Pancreas (tissue), 10 donors: ENCODE measurements at regions not wholly inside any gene's neighbourhood (a gene's known extent, or its start where the extent isn't known, plus 50 kb on each side); places are given as distances from the start of the nearest gene placed in this dataset.

Experiments used
- ATAC-seq, 4 donors: fragments of 200-7000 bp; cut with Tn5 transposase; one replicate each; pipeline versions ENCODE4 v1.8.0 to v1.9.1; 2020; ENCODE audit warnings: mild to moderate bottlenecking in 4 of 4, moderate library complexity in 4 of 4
- DNase-seq, 6 donors: peaks; one replicate each; pipeline ENCODE4 v3.0.0-alpha.2; 2020
- FAIRE-seq: peaks from 2 replicates; lab custom pipeline; 2012; peaks lifted over from hg19 to GRCh38; lab: Jason Lieb, UNC
- H3K27ac ChIP-seq, 4 donors: fragments of 200-600 bp; sonication (generic); 1 replicate in 3 of 4; 2 replicates in 1 of 4; pipeline versions ENCODE4 v1.5.0 to v1.8.0; 2020
- H3K27me3 ChIP-seq, 4 donors: fragments of 200-600 bp; one replicate each; pipeline ENCODE4 v1.8.0; 2021
- H3K36me3 ChIP-seq, 3 donors: fragments of 200-600 bp; sonication (generic) in 1 of 3; one replicate each; pipeline versions ENCODE4 v1.5.0 to v1.8.0; 2020 to 2021
- H3K4me1 ChIP-seq, 3 donors: fragments of 200-600 bp; one replicate each; pipeline ENCODE4 v1.8.0; 2021
- H3K4me3 ChIP-seq, 4 donors: fragments of 200-600 bp; sonication (generic) in 2 of 4; one replicate each; pipeline versions ENCODE4 v1.5.0 to v1.8.0; 2020 to 2021
- H3K9me3 ChIP-seq, 4 donors: fragments of 200-600 bp; one replicate each; pipeline ENCODE4 v1.8.0; 2021
- WGBS, 2 donors: extraction: QIAGEN DNeasy Blood & Tissue Kit; methylation state at CpG; one replicate each; pipeline ENCODE4 v1.1.7; 2013; 5-methylcytosine and 5-hydroxymethylcytosine counted together
- intact Hi-C, 3 donors: fragments of 100-400 bp; cut with DNase I; formaldehyde crosslinking; loops; one replicate each; pipeline versions ENCODE4 v1.11.1 to v1.14.2; 2022
- TF ChIP-seq, protein P1 (sequence below), 4 donors: fragments of 200-600 bp; sonication (generic) in 3 of 4; IDR thresholded peaks; one replicate each; pipeline versions ENCODE4 v1.5.0 to v1.8.0; 2021; ENCODE audit warnings: antibody characterized with exemption in 4 of 4
- donor health status: healthy with polysubstance abuse.
- donor health status: DM: no; HTN: no; CAD: no; lungs with moderate emphysema.
- donor health status: DM: no; HTN: no; CAD: no.
- donor health status: control.
- donor health status: control.
- donor health status: Bipolar disorder and iron deficiency.
- donor health status: DM: yes; HTN: yes; CAD: no.
- donor health status: DM: no; HTN: no; CAD: no.
- donor health status: DM: no; HTN: no; CAD: no.
- donor health status: DM: yes; HTN: yes; CAD: no.

DNA sequence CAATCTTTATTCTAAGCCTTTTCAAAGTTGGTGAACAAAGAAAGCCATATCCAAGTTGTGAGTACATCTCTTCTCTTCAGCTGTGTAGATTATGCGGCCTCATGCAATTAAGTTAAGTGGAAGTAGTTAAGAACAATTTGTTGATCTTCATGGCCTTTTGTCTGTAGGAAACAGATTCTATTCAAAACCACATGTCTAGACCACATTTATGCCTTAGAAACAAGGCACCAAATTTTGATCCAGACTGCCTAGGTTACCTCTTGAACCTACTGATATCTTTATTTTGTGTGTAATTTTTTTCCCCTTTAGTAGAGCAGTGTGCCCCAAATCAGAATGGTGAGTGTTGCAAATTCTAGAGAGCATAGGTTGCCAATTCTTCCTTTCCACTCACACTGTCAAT, 101.6 kb upstream of the CERS6 start:
- FAIRE-seq (no peak), DNase-seq (no peak), ATAC-seq (no peak)
- H3K9me3 ChIP-seq = no peaks in the 10 kb centered on the region
- H3K4me1 ChIP-seq = peaks cover 6 to 14% (median 12%) of the 10 kb centered on the region in 3 donors
- H3K27ac ChIP-seq = no peak overlapping the region
- TF ChIP-seq, protein P1, sequence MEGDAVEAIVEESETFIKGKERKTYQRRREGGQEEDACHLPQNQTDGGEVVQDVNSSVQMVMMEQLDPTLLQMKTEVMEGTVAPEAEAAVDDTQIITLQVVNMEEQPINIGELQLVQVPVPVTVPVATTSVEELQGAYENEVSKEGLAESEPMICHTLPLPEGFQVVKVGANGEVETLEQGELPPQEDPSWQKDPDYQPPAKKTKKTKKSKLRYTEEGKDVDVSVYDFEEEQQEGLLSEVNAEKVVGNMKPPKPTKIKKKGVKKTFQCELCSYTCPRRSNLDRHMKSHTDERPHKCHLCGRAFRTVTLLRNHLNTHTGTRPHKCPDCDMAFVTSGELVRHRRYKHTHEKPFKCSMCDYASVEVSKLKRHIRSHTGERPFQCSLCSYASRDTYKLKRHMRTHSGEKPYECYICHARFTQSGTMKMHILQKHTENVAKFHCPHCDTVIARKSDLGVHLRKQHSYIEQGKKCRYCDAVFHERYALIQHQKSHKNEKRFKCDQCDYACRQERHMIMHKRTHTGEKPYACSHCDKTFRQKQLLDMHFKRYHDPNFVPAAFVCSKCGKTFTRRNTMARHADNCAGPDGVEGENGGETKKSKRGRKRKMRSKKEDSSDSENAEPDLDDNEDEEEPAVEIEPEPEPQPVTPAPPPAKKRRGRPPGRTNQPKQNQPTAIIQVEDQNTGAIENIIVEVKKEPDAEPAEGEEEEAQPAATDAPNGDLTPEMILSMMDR (IDR thresholded peaks at IDR 0.05) = no peak
- no peaks in the 10 kb centered on the region for H3K27me3 ChIP-seq
- WGBS, 2 donors = 97% methylated on average over 1 of the region's 1 CpG
- intact Hi-C loops = no loop called here
- no peaks in the 10 kb centered on the region for H3K36me3 ChIP-seq
- H3K4me3 ChIP-seq = no peak overlapping the region

DNA sequence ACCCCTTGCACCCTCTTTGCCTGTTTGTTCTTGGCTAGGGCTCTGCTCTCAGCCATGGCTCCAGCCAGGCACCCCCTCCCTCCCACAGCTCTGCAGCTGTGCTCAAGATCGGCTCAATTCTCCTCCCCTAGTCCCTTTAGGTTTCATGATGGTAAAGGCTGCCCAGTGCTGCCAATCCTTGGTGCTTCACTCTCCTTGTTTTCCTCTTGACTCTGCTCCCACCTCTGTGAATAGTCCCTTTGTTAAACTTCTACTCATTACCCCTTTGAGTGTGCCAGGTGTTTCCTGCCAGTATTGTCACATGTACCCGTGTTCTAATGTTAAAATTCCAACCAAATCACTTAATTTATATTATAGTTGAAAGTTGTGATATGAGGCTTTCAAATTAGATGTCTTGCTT, 101.0 kb upstream of the CERS6 start:
- ATAC-seq = peak; percentile 55 to 90 (median 86)
- Histone ChIP-seq H3K4me1 (peaks cover 0 to 8% (median 6%) of the 10 kb centered on the region in 3 donors), H3K27me3 (no peaks in the 10 kb centered on the region), H3K9me3 (no peaks in the 10 kb centered on the region), H3K27ac (peak overlapping the region in 2 of 4 donors; percentile 48 to 49), H3K4me3 (no peak overlapping the region), H3K36me3 (no peaks in the 10 kb centered on the region)
- intact Hi-C loops = no loop called here
- 33 to 34% methylated on average over 2 of the region's 2 CpGs for WGBS, 2 donors
- peak in 1 of 6 donors; percentile 26 for DNase-seq
- FAIRE-seq = no peak
- TF ChIP-seq, protein P1 (IDR thresholded peaks at IDR 0.05) = no peak

DNA sequence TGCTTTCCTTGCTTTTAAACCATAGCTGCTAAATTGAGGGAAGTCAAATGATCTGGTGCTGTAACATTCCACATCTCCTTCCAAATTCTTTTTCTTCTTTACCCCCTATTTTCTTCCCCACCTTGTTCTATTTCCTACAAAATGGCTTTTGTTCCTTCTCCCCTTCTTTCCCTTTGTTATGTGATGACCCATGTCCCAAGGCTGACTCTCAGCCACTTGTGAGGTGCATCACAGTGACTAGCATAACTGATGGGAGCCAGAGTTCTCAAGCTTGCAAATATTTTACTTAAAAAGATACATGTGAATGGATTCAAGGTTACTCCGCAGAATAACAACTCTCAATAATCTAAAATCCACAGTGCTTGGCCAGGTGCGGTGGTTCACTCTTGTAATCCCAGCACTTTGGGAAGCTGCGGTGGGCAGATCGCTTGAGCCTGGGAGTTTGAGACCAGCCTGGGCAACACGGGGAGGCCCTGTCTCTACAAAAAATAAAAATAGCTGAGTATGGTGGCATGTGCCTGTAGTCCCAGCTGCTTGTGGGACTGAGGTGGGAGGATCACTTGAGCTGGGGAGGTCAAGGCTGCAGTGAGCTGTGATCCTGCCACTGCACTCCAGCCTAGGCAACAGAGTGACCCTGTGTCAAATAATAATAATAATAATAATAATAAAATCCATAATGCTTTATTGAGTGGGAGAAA, 100.1 kb upstream of the CERS6 start:
- peak overlapping the region in 2 of 4 donors; percentile 48 to 49 for H3K27ac ChIP-seq
- DNase-seq (no peak), FAIRE-seq (no peak), ATAC-seq (peak in 1 of 4 donors; percentile 14)
- TF ChIP-seq, protein P1 (IDR thresholded peaks at IDR 0.05) = no peak
- intact Hi-C loops = no loop called here
- peaks cover 0 to under 1% (median under 1%) of the 10 kb centered on the region in 3 donors for H3K4me1 ChIP-seq
- H3K27me3 ChIP-seq = no peaks in the 10 kb centered on the region
- H3K9me3 ChIP-seq = no peaks in the 10 kb centered on the region
- no peak overlapping the region for H3K4me3 ChIP-seq
- no peaks in the 10 kb centered on the region for H3K36me3 ChIP-seq
- 61 to 66% methylated on average over 5 of the region's 5 CpGs for WGBS, 2 donors

DNA sequence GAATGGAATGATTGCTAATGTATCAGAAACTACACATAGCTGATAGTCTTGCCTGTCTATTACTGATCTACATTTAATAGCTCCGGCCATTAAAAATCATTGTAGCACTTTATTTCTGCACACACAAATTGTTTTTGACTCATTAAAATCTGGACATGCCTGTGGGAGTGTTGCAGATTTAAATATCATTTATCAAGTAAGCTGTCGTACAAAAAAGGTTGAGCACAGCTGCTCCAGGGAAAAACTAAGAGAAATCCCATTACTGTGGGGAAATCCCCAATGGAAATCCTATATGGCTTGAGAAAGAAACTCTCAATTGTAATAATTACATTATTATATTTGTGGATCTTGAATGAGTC, 99.6 kb upstream of the CERS6 start:
- no peak for FAIRE-seq
- WGBS, 2 donors = 83 to 84% methylated on average over 2 of the region's 2 CpGs
- intact Hi-C loops = no loop called here

More for the DNA sequence above, 99.6 kb upstream of the CERS6 start:
- H3K9me3 ChIP-seq = no peaks in the 10 kb centered on the region
- DNase-seq = no peak
- TF ChIP-seq, protein P1 (IDR thresholded peaks at IDR 0.05) = no peak
- no peaks in the 10 kb centered on the region for H3K4me1 ChIP-seq
- no peak for ATAC-seq
- H3K4me3 ChIP-seq = no peak overlapping the region
- H3K27ac ChIP-seq = no peak overlapping the region
- no peaks in the 10 kb centered on the region for H3K36me3 ChIP-seq
- no peaks in the 10 kb centered on the region for H3K27me3 ChIP-seq
